ENCODE measurements at regions not wholly inside any gene's neighbourhood (a gene's known extent, or its start where the extent isn't known, plus 50 kb on each side); places are given as distances from the start of the nearest gene placed in this dataset.
"Not testable (repeated sequence)": the region's sequence is repeated elsewhere in the genome, so short reads cannot be mapped to it uniquely, and the experiment has no call there.

DNA sequence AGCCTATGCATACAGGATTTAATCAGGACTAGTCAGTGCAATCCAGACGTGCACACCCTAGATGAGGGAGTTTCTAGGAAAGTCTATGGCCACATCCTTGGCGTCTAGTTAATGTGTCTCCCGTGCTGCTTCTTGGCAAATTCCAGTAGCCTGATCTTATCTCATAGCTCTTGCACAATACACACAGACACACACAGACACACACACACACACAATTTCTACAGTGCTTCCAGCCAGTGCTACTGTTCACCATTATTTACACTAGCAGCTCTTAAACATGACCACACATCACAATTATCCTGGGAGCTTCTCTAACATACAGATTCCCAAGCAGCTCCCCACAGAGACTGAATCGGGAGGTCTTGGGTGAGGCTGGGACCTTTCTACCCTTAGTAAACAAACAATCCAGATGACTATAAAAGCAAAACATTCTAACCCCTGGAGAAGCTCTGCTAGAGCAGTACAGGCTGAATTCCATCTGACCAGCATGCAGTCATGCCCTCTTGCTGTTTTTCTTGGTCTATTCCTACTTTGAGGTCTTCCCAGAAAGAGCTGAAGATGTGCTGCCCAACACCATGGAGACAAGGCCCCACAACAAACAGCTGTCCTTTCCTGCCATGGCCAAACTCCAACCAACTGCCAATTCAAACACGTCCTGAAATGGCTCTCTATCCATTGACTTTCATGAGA is 236.6 kb downstream of the DEPDC1B start:
- H3K9me3 Mint-ChIP-seq, result peaks cover 0 to 2% of the 10 kb centered on the region in 2 donors
- no peak overlapping the region for H3K27ac Mint-ChIP-seq
- DNase-seq (no peak), ATAC-seq (replicated peaks in 1 of 2) (no peak)
- H3K27me3 Mint-ChIP-seq (ENCODE audit: low read depth), result no peaks in the 10 kb centered on the region
- H3K36me3 Mint-ChIP-seq (ENCODE audit: insufficient read depth in 2 of 2), result no peaks in the 10 kb centered on the region
- no peaks in the 10 kb centered on the region for H3K4me1 Mint-ChIP-seq (ENCODE audit: low read depth)
- no peak overlapping the region for H3K4me3 Mint-ChIP-seq

DNA sequence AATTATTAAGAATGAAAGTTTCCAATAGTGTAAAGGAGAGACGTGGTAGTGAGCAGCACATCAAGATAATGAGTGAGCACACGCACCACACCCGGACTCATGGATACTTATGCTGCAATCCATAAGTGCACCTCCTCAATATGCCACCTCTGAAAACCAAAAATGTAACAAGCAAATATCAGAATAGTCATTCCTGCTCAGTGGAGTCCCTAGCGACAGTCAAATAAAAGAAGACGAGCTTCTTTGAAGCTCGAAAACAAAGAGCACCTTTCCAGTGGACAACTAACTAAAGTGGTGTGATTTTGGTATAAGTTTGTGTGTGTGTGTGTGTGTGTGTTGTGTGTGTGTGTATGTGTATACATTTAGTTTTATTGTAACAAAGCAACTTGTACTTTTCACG is 241.3 kb downstream of the DEPDC1B start:
- H3K4me3 Mint-ChIP-seq, result no peak overlapping the region
- ATAC-seq (replicated peaks in 1 of 2), result no peak
- DNase-seq, result no peak
- H3K27ac Mint-ChIP-seq, result no peak overlapping the region
- H3K9me3 Mint-ChIP-seq, result peaks cover 4 to 5% of the 10 kb centered on the region in 2 donors
- H3K27me3 Mint-ChIP-seq (ENCODE audit: low read depth), result no peaks in the 10 kb centered on the region
- H3K36me3 Mint-ChIP-seq (ENCODE audit: insufficient read depth in 2 of 2), result no peaks in the 10 kb centered on the region
- H3K4me1 Mint-ChIP-seq (ENCODE audit: low read depth), result no peaks in the 10 kb centered on the region

GRCh38 chr5:60457233-60457632 is 242.7 kb downstream of the DEPDC1B start:
- Mint-ChIP-seq H3K4me3 (no peak overlapping the region), H3K36me3 (ENCODE audit: insufficient read depth in 2 of 2) (no peaks in the 10 kb centered on the region), H3K9me3 (peaks cover 4 to 5% of the 10 kb centered on the region in 2 donors), H3K27me3 (ENCODE audit: low read depth) (no peaks in the 10 kb centered on the region), H3K4me1 (ENCODE audit: low read depth) (no peaks in the 10 kb centered on the region), H3K27ac (no peak overlapping the region)
- no peak for ATAC-seq (replicated peaks in 1 of 2)
- DNase-seq, result no peak

DNA sequence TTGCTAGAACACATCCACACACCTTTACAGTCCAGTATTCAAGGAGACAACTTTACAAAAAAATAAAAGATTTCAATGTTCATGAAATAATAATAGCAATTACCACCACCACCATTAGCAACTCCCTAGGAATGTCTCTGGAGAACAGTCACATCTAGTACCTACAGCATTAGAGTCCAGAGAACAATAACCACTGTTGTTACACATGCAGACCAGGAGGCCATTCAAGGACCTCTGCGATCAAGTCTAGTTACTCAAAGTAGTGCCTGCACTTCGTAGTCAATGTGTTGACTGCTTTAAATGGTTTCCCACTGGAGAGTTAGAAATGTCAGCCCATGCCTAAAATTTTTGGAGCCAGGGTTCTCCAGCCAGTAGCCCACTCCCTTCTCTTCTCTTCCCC is 244.4 kb downstream of the DEPDC1B start:
- no peaks in the 10 kb centered on the region for H3K4me1 Mint-ChIP-seq (ENCODE audit: low read depth)
- H3K36me3 Mint-ChIP-seq (ENCODE audit: insufficient read depth in 2 of 2), result no peaks in the 10 kb centered on the region
- ATAC-seq (replicated peaks in 1 of 2), result no peak
- DNase-seq, result no peak
- no peak overlapping the region for H3K4me3 Mint-ChIP-seq
- H3K27ac Mint-ChIP-seq, result no peak overlapping the region
- H3K9me3 Mint-ChIP-seq, result peaks cover 4 to 5% of the 10 kb centered on the region in 2 donors
- H3K27me3 Mint-ChIP-seq (ENCODE audit: low read depth), result no peaks in the 10 kb centered on the region

DNA sequence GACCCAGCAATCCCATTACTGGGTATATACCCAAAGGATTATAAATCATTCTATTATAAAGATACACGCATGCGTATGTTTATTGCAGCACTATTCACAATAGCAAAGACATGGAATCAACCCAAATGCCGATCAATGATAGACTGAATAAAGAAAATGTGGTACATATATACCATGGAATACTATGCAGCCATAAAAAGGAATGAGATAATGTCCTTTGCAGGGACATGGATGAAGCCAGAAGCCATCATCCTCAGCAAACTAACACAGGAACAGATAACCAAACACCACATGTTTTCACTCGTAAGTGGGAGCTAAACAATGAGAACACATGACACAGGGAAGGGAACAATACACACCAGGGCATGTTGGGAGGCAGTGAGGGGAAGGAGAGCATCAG is 245.7 kb downstream of the DEPDC1B start:
- H3K36me3 Mint-ChIP-seq (ENCODE audit: insufficient read depth in 2 of 2); DNase-seq; H3K27me3 Mint-ChIP-seq (ENCODE audit: low read depth); H3K4me3 Mint-ChIP-seq; ATAC-seq (replicated peaks in 1 of 2); H3K27ac Mint-ChIP-seq; H3K4me1 Mint-ChIP-seq (ENCODE audit: low read depth); H3K9me3 Mint-ChIP-seq: not testable (repeated sequence)

DNA sequence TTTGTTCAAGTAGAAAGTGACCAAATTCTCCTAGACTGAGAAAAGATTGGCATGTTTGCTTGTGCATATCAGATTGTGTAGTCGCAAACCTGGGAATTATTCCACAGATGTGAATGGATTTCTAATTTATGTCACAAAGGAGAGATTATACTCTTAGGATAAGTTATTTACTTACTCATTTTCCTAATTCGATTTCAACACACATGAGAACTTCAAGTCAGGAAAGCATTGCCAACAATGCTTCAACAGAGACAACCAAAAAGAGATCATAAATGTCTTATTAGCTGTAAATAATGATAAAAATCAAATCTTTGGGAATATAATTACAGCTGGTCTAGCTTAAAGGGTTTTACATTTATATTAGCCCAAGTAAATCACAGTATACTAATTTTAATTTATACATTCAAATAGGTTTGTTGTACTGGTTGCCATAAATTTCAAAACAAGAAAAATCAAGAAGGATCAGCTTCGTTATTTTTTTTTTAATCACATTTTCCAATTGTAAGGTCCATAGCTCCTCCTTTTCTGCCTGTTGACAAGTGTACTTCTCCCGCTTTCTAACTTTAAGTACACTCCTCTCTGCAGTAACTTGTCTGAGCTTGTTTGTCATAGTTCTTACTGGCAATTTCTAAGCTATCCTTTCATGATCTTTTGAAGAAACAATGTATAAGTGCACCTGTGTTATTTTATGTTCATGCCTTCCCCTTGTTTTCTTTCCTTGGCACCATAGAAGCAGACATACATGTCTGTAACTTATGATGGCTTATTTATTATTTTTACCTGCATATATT is 246.6 kb downstream of the DEPDC1B start:
- Mint-ChIP-seq H3K36me3 (ENCODE audit: insufficient read depth in 2 of 2) (no peaks in the 10 kb centered on the region), H3K27ac (no peak overlapping the region), H3K4me1 (ENCODE audit: low read depth) (no peaks in the 10 kb centered on the region), H3K27me3 (ENCODE audit: low read depth) (no peaks in the 10 kb centered on the region), H3K4me3 (no peak overlapping the region), H3K9me3 (peaks cover 3 to 5% of the 10 kb centered on the region in 2 donors)
- ATAC-seq (replicated peaks in 1 of 2) (no peak), DNase-seq (no peak)

- H3K9me3 Mint-ChIP-seq, result no peaks in the 10 kb centered on the region
- H3K36me3 Mint-ChIP-seq (ENCODE audit: insufficient read depth in 2 of 2), result no peaks in the 10 kb centered on the region
- H3K4me1 Mint-ChIP-seq (ENCODE audit: low read depth), result no peaks in the 10 kb centered on the region
- no peak overlapping the region for H3K27ac Mint-ChIP-seq
- H3K27me3 Mint-ChIP-seq (ENCODE audit: low read depth), result no peaks in the 10 kb centered on the region
- ATAC-seq (replicated peaks in 1 of 2) (no peak), DNase-seq (no peak)
- H3K4me3 Mint-ChIP-seq, result no peak overlapping the region
Observed at GRCh38 chr5:60448600-60448999, 251.4 kb downstream of the DEPDC1B start.

DNA sequence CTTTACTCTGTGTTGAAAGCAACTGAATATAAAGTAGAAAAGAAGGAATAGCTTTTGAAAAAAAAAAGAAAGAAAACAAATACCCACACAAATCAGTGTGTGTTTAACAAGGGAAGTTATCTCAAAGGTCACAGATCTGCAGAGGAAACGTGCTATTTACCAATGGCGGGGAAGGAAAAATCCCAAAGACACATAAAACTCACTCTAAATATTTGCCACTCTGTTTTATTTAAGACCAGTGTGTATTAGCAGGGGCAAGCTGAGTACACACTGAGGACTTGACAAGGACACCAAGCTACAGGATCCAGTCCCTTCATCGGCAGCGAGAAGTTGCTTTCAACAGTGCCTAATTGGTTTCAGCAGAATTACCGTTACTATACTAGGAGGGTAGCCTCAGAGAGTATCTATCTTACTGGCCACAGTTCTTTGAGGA is 252.5 kb downstream of the DEPDC1B start:
- Mint-ChIP-seq H3K27me3 (ENCODE audit: low read depth) (no peaks in the 10 kb centered on the region), H3K9me3 (no peaks in the 10 kb centered on the region), H3K4me3 (no peak overlapping the region), H3K36me3 (ENCODE audit: insufficient read depth in 2 of 2) (no peaks in the 10 kb centered on the region), H3K27ac (no peak overlapping the region), H3K4me1 (ENCODE audit: low read depth) (no peaks in the 10 kb centered on the region)
- DNase-seq, result no peak
- no peak for ATAC-seq (replicated peaks in 1 of 2)

DNA sequence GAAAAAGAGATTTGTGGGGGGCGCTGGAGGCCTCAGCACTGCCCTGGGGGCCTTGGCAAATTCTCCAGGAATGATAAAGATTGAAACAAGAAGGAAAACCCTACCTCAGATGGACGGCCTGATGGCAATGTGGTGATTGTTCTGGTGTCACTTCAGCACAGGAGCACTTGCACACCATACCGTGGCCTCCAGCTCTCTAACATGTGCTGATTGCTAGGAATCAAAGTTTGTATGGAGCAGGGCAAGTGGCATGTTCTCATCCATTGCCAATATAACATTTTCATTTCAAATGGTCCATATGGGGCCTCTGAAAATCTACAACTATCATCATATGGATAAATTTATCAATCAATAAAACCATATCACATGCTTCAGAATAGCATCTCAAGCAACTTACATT is 253.0 kb downstream of the DEPDC1B start:
- no peak for DNase-seq
- Mint-ChIP-seq H3K4me1 (ENCODE audit: low read depth) (no peaks in the 10 kb centered on the region), H3K9me3 (peaks cover 0 to 3% of the 10 kb centered on the region in 2 donors), H3K4me3 (no peak overlapping the region), H3K27ac (no peak overlapping the region), H3K27me3 (ENCODE audit: low read depth) (no peaks in the 10 kb centered on the region), H3K36me3 (ENCODE audit: insufficient read depth in 2 of 2) (no peaks in the 10 kb centered on the region)
- ATAC-seq (replicated peaks in 1 of 2), result no peak

DNA sequence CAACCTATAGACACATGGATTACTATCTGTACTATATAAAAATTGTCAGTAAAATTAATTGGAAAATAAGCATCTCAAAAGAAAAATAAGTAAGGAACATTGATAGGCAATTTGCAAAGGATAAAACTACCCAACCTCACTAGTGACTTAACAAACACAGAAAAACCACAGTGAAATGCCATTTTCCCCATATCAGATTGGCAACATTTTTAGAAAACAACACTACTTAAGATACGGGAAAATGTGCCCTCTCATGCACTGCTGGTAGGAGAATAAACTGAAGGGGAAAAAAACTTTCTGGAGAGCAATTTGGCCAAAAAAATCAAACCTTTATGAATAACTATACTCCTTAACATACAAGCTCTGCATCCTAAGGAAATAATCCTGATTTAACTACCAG is 254.0 kb downstream of the DEPDC1B start:
- no peak for ATAC-seq (replicated peaks in 1 of 2)
- H3K9me3 Mint-ChIP-seq, result peaks cover 0 to 3% of the 10 kb centered on the region in 2 donors
- no peaks in the 10 kb centered on the region for H3K36me3 Mint-ChIP-seq (ENCODE audit: insufficient read depth in 2 of 2)
- H3K4me1 Mint-ChIP-seq (ENCODE audit: low read depth), result no peaks in the 10 kb centered on the region
- no peaks in the 10 kb centered on the region for H3K27me3 Mint-ChIP-seq (ENCODE audit: low read depth)
- no peak for DNase-seq
- no peak overlapping the region for H3K27ac Mint-ChIP-seq
- no peak overlapping the region for H3K4me3 Mint-ChIP-seq

- no peaks in the 10 kb centered on the region for H3K36me3 Mint-ChIP-seq (ENCODE audit: insufficient read depth in 2 of 2)
- no peak for DNase-seq
- ATAC-seq (replicated peaks in 1 of 2), result no peak
- no peak overlapping the region for H3K4me3 Mint-ChIP-seq
- peaks cover 0 to 3% of the 10 kb centered on the region in 2 donors for H3K9me3 Mint-ChIP-seq
- H3K27ac Mint-ChIP-seq, result no peak overlapping the region
- no peaks in the 10 kb centered on the region for H3K4me1 Mint-ChIP-seq (ENCODE audit: low read depth)
- no peaks in the 10 kb centered on the region for H3K27me3 Mint-ChIP-seq (ENCODE audit: low read depth)
Observed at GRCh38 chr5:60445427-60445826, 254.5 kb downstream of the DEPDC1B start.

GRCh38 chr5:60444661-60445360 is 255.2 kb downstream of the DEPDC1B start:
- Mint-ChIP-seq H3K27ac (no peak overlapping the region), H3K27me3 (ENCODE audit: low read depth) (no peaks in the 10 kb centered on the region), H3K4me1 (ENCODE audit: low read depth) (no peaks in the 10 kb centered on the region), H3K36me3 (ENCODE audit: insufficient read depth in 2 of 2) (no peaks in the 10 kb centered on the region), H3K4me3 (no peak overlapping the region), H3K9me3 (peaks cover 0 to 5% of the 10 kb centered on the region in 2 donors)
- ATAC-seq (replicated peaks in 1 of 2) (no peak), DNase-seq (no peak)

GRCh38 chr5:60439552-60439951 is 260.4 kb downstream of the DEPDC1B start:
- Mint-ChIP-seq H3K27me3 (ENCODE audit: low read depth) (no peaks in the 10 kb centered on the region), H3K4me3 (no peak overlapping the region), H3K36me3 (ENCODE audit: insufficient read depth in 2 of 2) (no peaks in the 10 kb centered on the region), H3K4me1 (ENCODE audit: low read depth) (no peaks in the 10 kb centered on the region), H3K9me3 (peaks cover 0 to 5% of the 10 kb centered on the region in 2 donors), H3K27ac (no peak overlapping the region)
- ATAC-seq (replicated peaks in 1 of 2) (no peak), DNase-seq (no peak)

All from activated T-cell treated with anti-CD3 and anti-CD28 coated beads, Interleukin-2, amount 50 U/mL, for 72 hours (primary cell).